Posterior vena cava (tissue), 2 donors: ENCODE measurements at regions not wholly inside any gene's neighbourhood (a gene's known extent, or its start where the extent isn't known, plus 50 kb on each side); places are given as distances from the start of the nearest gene placed in this dataset.

Source experiments
- DNase-seq: peaks from one replicate; pipeline ENCODE4 v3.0.0-alpha.2; 2020; ENCODE audit warnings: low spot score
- intact Hi-C, 2 donors: fragments of 100-400 bp; cut with DNase I; formaldehyde crosslinking; loops; one replicate each; pipeline versions ENCODE4 v1.14.1 to v1.14.2; 2022 to 2023
- donor health status: DM: yes; HTN: yes; CAD: no.
- donor health status: DM: yes; HTN: yes; CAD: no.

DNA sequence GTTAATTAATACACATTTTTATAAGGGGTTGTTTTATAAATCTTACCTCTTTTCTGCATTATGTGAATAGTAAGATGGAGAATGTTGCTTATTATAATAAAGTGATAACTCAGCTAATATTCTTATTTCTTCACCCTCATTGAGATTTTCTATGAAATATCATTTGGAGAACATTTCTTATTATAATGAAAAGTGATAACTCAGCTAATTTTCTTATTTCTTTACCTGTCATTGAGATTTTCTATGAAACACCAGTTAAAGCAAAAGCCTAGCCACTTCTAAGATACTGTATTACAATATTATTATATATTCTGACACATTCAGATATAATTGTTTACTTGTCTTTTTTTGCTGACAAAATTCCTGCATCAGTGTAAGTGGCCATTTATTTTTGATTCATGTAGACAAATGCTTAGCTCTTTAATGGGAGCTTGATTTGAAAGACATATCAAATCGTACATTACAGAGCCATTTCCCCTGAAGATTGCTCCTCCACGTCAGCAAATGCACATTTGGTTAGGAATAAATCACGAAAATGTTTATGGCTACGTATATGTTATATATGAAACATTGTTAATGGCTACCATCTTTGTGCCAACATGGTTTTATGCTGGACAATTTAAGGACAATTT, 427.5 kb downstream of the CHL1 start:
- no peak for DNase-seq
- intact Hi-C loops, result no loop called here

DNA sequence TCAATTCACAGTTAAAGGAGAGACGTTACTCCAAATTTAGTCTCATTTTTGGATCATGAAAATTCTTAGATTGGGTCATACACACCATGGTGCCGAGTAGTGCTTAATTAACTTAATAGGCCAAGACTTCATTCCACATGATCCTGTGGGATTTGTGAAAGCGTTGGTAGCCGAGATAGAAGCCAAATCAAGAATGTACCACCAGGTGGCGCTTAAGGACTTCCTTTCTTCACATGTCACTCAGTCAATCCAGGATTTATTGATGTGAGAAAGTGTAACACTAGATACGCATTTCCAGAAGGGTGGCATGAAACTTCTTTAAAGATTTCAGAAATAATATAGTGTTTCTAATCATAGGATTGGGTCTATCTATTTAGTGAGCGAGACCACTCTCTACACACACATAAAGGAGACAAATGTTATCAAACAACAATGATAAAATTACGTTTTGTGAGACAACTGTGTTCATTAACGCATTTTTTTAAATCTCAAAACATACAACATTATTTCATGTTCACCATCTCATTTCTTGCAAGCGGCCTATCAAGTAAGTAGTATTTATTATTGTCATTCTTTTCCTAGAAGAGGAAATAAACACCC, 436.1 kb downstream of the CHL1 start:
- intact Hi-C loops, result no loop called here
- DNase-seq, result no peak

DNA sequence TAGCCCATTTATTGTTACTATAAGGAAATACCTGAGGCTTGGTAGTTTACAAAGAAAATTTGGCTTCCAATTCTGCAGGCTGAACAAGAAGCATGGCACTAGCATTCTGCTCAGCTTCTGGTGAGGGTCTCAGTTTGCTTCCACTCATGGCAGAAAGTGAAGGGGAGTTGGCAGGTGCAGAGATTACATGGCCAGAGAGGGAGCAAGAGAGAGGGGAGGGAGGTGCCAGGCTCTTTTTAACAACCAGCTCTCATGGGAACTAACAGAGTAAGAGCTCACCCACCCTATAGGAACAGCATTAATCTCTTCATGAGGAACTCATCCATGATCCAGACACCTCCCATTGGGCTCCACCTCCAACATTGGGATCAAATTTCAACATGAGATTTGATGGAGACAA, 437.9 kb downstream of the CHL1 start:
- no peak for DNase-seq
- intact Hi-C loops, result no loop called here

DNA sequence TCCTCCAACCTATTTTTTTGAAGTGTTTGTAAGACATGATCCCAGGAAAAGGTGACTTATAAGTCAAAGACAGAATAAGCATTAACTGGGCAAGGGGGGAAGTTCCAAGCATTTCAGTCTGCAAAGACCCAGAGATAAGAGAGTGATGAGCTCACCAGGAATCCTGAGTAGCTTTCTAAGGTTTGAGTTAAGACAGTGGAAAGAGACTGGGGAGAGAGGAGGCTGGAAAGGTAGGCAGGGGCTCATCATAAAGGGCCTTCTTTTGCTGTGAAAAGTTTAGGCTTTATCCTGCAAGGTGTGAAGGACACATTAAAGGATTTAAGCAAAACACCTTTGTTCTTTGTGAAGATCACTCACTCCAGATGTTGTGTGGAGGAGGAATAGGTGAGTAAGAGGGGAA, 438.8 kb downstream of the CHL1 start:
- intact Hi-C loops, result no loop called here
- DNase-seq, result no peak

DNA sequence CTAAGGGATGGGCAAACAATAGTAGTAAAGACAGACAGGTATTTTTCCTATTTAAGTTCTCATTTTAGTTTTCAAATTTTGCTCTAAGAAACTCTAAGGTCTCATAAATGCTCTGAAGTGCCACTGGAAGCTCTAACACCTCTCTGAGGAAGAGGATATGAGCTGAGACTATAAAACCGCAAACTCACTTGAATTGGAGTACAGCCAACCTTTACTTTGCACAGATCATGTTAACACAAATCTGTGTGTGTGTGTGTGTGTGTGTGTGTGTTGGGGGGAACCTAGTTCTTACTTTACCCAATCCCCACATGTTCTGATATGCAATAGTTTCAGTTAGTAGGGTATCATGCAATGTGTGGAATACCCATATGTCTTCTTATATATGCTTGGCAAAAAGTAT, 446.8 kb downstream of the CHL1 start:
- no peak for DNase-seq
- intact Hi-C loops, result no loop called here

DNA sequence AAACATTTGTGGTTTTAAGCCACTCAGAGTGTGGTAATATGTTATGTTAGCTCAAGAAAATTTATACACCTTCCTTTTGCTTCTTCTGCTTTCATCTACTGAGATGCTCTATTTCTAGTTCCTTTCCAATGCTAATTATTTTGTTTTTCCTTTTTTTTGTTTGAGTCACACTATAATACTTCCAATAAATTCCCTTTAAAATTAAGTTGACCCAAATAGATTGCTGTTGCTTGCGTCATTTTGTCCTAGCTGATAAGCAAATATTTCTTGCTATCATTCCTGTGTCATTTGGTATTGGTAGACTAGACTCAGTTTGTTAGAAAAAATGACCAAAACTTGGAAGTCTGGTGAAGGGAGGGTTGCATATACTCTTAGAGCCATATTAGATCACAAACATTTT, 437.0 kb upstream of the CNTN6 start:
- intact Hi-C loops, result no loop called here

DNA sequence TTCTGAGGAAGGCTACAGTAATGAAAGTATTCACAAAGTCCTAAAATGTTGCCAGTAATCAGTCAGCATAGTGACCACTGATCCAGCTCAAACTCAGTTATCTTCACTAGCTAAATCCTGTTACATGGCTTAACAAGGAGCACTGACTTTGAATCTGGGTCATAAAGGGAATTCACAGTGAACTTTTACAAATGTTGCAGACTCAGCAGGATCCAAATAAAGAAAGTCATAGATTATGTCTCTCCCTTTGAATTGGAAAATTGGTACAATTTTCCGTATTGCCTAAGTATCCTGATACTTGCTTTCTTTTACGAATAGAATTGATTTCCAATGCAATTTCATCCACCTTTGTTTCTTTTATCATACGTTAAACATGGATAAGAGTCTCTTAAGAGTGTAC, 431.5 kb upstream of the CNTN6 start:
- no peak for DNase-seq
- intact Hi-C loops, result no loop called here

More for the DNA sequence above, 437.0 kb upstream of the CNTN6 start:
- no peak for DNase-seq

DNA sequence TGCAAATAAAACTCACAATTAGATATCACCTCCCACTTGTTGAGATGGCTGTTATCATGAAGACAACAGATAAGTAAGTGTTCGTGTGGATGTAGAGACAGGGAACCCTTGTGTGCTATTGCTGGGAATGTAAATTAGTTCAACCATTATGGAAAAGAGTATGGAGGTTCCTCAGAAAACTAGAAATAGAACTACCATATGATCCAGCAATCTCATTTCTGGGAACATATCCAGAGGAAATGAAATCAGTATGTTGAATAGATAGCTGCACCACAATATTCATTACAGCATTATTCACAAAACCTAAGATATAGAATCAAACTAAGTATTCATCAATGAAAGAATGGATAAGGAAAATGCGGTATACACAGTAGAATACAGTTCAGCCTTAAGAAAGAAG, 418.7 kb upstream of the CNTN6 start:
- intact Hi-C loops, result no loop called here
- DNase-seq, result no peak

DNA sequence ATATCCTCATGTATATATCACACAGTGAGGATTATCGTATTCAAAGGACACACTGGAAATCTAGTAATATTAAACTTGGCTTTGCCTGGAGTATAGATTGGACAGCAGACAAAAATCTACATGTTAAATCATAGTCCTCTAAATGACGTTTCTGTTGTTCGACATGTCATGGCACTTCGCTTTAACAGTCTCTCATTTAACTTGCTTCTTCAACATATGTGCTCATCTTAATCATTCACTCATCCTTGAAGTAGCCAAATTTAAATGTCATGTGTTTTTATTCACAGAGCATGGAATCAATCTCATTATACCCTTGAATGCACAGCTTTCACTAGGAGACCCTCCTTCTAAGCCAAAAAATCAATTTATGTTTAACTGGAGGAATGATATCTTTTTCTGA, 417.0 kb upstream of the CNTN6 start:
- intact Hi-C loops, result no loop called here
- DNase-seq, result no peak

DNA sequence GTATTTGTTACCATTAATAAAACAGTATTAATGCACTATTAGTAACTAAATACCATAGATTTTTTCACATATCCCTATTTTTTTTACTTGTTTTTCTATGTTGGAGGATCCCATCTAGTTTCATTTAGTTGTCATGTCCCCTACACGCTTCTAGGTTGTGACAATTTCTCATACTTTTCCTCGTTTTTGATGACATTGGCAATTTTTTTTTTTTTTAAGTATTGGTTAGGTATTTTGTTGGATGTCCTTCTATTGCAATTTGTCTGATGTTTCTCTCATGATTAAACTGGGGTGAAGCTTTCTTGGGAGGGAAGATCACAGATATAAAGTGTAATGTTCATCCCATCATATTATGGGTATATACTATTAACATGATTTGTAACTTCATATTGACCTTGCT, 409.1 kb upstream of the CNTN6 start:
- no peak for DNase-seq
- intact Hi-C loops, result no loop called here

DNA sequence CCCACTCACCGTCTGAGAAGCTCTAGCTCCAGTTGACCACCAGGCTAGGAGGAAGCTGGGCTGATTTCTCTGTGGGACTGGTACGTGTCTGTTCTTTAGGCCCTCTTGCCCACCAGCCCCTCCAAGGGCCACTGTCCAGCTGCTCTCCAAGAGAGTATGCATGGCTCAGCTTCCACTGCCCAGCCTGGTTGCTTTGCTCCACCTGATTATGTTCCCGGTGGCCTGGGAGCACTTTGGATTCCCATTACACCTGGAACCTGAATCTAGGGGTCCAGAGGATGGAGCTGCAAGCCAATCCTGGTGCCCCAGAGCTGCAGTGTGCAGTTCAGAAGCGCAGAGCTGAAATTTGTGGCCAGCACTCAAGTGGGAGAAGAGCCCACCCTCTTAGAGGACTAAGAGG, 402.1 kb upstream of the CNTN6 start:
- intact Hi-C loops, result no loop called here
- DNase-seq, result no peak

DNA sequence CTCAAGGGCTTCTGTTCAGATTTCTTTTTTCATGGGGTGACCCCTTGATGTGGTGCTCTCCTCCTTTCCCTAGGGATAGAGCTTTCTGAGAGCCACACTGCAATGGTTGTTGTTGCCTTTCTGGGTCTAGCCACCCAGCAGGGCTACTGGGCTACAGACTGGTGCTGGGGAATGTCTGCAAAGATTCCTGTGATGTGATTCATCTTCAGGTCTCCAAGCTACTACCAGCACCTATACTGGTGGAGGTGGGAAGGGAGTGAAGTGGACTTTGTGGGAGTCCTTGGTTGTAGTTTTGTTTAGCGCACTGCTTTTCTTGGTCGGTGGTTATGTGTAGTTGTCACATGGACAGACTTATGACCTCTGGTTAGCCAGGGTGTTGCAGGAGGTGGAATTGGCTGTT, 392.3 kb upstream of the CNTN6 start:
- intact Hi-C loops, result no loop called here
- DNase-seq, result no peak

DNA sequence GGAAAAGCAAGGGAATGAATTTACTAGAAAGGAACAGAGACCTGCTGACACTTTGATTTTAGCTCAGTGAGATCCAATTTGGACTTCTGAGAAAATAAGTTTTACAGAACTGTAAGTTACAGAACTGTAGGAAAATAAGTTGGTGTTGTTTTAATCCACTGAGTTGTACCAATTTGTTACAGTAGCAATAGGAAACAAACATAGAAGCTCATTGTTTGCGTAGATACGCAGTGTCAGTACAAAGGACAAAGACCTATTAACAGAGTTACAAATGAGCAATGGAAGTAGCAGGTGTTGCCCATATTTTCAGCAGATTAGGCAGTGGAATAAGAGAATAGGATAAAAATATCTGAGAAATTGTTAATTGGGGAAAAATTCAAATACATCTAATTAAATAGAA, 385.8 kb upstream of the CNTN6 start:
- intact Hi-C loops, result no loop called here
- DNase-seq, result no peak

DNA sequence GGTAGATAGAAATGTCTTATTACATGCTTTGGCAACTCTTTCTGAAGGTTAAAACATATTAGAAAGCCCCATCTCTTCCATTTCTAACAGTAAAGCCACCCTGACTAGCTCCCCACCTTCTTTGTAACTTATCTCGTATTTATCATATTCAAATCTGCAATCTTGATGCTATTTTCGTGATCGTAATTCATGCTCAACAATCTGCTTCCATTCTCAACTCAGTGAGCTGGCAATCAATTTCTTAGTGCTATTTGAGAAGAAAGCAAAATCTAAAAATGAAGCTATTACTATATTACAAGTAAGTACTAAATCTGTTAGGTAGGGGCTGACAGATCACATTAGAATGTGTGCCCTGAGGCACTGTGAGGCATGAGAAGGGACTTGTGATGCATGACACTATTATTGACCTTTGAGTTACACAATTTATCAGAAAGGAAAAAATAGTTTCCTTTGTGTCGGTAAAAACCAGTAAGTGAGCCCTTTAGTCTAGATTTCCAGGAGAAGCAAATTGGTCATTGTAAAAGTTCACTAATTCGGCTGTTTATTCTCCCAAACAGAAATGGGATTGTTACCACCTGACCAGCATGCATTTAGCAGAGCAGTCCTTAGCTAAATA, 379.7 kb upstream of the CNTN6 start:
- no peak for DNase-seq

DNA sequence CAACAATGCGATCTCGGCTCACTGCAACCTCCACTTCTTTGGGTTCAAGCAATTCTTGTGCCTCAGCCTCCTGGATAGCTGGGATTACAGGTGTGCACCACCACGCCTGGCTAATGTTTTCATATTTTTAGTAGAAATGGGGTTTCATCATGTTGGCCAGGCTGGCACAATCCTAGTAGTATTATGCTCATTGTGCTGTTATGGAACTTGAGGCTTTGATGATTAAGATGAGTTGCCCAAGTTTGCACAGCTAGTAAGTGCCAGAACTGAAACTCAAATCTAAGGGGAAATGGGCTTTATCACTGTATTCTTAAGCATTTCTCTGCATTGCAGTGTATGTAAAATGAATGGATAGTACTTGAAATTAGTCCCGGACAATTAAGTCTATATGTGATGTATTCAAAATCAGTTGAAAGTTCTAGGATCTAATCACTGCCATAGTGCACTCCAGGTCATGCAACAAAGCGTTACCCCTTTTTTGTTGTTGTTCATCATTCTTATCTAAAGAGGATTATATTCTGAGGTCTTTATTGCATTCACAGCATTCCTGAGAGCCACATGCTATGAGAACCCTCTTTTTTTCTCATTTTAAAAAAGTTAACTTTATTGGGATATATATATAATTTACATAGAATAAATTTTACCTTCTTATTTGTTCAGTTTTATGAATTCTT, 378.7 kb upstream of the CNTN6 start:
- DNase-seq, result no peak
- intact Hi-C loops, result no loop called here

More for the DNA sequence above, 379.7 kb upstream of the CNTN6 start:
- intact Hi-C loops, result no loop called here

DNA sequence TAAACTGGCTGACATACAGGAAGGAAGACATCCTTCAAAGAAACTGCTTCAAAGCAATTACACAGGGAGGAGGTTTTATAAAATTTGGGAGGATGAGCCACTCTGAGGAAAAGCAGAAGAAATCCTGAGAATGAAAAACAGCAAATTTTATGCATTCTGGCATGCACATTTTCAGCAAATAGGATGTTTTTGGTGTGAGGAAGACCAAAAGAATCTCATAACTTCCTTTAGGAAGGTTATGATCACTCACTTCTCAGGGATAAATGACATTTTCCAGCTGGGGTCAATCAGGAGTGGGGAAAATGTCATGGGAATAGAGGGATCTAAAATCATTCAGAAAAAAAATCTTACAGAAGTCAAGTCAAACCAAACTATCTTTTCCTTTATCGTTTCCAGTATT, 371.7 kb upstream of the CNTN6 start:
- intact Hi-C loops, result no loop called here
- no peak for DNase-seq

DNA sequence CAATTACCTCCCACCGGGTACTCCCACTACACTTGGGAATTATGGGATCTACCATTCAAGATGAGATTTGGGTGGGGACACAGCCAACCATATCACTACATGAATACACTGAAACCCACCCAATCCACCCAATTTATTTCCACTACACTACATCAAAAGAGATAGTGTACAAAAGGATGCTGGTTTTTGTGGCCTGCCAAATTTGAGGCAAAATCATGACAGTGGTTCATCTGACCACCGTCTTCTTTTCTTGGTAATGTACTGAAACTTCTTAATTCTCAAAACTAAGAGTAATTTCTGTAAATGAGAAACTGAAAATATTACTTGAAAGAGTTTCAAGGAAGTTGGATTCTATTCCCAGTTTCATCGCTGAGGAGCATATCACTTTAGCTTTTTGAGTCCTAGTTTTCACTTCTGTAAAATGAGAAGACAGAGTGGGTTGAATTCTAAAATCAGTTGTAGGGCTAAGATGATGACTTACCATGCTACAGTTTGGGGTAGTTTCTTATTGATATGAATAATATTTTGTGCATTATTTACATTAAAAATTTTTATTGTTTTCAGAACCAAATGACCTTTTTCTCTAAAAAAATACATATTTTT, 360.4 kb upstream of the CNTN6 start:
- intact Hi-C loops, result no loop called here

DNA sequence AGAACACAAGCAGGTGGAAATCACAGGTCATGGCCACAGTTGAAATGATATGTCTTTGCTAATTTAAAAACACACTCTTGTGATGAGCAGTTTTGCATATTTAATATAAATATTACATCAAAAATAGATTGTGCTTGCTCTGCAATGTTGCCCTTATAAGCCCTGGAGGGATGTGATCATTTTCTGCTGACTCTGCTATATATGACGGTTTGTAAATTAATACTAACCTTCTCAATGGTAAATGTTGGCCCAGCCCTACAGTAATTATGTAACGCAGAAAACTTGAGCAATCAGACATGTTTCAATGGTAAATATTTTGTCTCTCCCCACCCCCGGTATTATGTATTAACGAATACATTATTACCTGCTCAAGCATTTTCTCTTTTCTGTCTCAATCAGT, 359.5 kb upstream of the CNTN6 start:
- intact Hi-C loops, result no loop called here
- no peak for DNase-seq

More for the DNA sequence above, 360.4 kb upstream of the CNTN6 start:
- DNase-seq, result no peak

DNA sequence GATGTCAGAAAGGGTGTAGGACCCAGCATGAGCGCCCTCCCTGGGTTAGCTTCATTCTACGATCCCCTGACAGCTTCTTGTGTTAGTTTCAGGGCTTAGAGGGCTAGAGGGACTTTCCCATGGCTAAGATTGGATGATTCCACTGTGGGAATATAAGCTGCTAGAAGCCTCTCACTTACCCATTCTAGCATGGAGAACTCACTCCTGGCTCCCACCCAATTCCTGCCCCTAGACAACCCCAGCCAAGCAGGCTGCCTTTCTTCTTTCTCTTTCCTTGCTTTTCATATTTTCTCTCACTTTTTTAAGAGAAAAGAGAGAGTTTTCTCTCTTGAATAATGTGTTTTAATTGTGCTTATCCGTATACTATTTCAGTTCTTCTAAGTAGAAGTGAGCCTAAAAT, 335.1 kb upstream of the CNTN6 start:
- no peak for DNase-seq

DNA sequence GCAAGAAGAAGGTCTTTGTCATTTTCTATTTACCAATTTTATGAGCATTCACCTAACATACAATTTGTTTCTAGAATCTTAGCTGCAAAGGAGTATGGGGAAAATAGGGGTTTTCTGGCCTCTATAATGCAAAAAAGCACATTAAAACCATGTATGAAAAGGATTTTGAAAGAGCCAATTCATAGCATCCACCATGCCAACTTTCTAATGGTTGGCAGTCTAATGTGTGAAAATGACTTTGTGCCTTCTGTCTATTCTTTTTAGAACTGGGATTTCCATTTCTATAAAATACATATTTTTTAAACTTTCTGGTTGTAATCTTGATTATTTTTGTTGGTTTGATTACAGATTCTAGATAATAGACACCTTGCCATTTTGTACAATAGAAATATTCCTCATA, 333.7 kb upstream of the CNTN6 start:
- DNase-seq, result no peak
- intact Hi-C loops, result no loop called here

More for the DNA sequence above, 335.1 kb upstream of the CNTN6 start:
- intact Hi-C loops, result no loop called here
